Neuronal stem cell (in vitro differentiated cells): ENCODE measurements at regions not wholly inside any gene's neighbourhood (a gene's known extent, or its start where the extent isn't known, plus 50 kb on each side); places are given as distances from the start of the nearest gene placed in this dataset.

Experiments
- DNase-seq: peaks from one replicate; pipeline ENCODE4 v3.0.0-alpha.2; 2013; ENCODE audit warnings: low spot score
- H2AFZ ChIP-seq: one replicate; pipeline ENCODE4 v1.6.1; 2013; ENCODE audit warnings: mild to moderate bottlenecking, low read length, inconsistent platforms
- H2AK5ac ChIP-seq: 2 replicates; pipeline ENCODE4 v1.6.1; 2013; ENCODE audit warnings: low read depth, mild to moderate bottlenecking, inconsistent platforms, low read length, moderate library complexity, mixed read lengths
- H2BK120ac ChIP-seq: 2 replicates; pipeline ENCODE4 v1.6.1; 2013; ENCODE audit warnings: low read depth, mild to moderate bottlenecking, inconsistent platforms, low read length, moderate library complexity, mixed read lengths
- H2BK12ac ChIP-seq: one replicate; pipeline ENCODE4 v1.6.1; 2013; ENCODE audit warnings: low read length, inconsistent platforms
- H2BK15ac ChIP-seq: 2 replicates; pipeline ENCODE4 v1.6.1; 2013; ENCODE audit warnings: mild to moderate bottlenecking, low read length, inconsistent platforms, mixed read lengths
- H2BK5ac ChIP-seq: one replicate; pipeline ENCODE4 v1.6.1; 2013; ENCODE audit warnings: inconsistent platforms, mild to moderate bottlenecking, low read length, moderate library complexity
- H3K14ac ChIP-seq: one replicate; pipeline ENCODE4 v1.6.1; 2013; ENCODE audit warnings: low read length, inconsistent platforms
- H3K18ac ChIP-seq: 2 replicates; pipeline ENCODE4 v1.6.1; 2013; ENCODE audit warnings: low read length, inconsistent platforms
- H3K23ac ChIP-seq: 2 replicates; pipeline ENCODE4 v1.6.1; 2013; ENCODE audit warnings: low read depth, mild to moderate bottlenecking, mixed read lengths, low read length, inconsistent platforms; ENCODE audit not compliant: poor library complexity
- H3K27ac ChIP-seq: replicated peaks from 3 replicates; pipeline ENCODE4 v1.5.1; 2013; ENCODE audit warnings: low read length, inconsistent platforms
- H3K27me3 ChIP-seq, 3 experiments: 2 replicates each; pipeline ENCODE4 v1.6.1; 2013; ENCODE audit warnings: low read length in 3 of 3, mild to moderate bottlenecking in 2 of 3, inconsistent platforms in 1 of 3, low read depth in 1 of 3, mixed read lengths in 1 of 3, moderate library complexity in 1 of 3; ENCODE audit not compliant: control insufficient read depth in 3 of 3, insufficient read depth in 3 of 3
- H3K36me3 ChIP-seq, 2 donors: replicated peaks in 1 of 2; 2 replicates each; pipeline ENCODE4 v1.6.1; 2013; ENCODE audit warnings: low read length in 2 of 2; ENCODE audit not compliant: control insufficient read depth in 2 of 2, insufficient read depth in 2 of 2
- H3K4ac ChIP-seq: 2 replicates; pipeline ENCODE4 v1.6.1; 2013; ENCODE audit warnings: inconsistent platforms, mild to moderate bottlenecking, low read length, moderate library complexity
- H3K4me1 ChIP-seq, 2 donors: 1 replicate in 1 of 2; 2 replicates in 1 of 2; pipeline ENCODE4 v1.6.1; 2013; ENCODE audit warnings: low read length in 2 of 2, low read depth in 1 of 2; ENCODE audit not compliant: control insufficient read depth in 2 of 2, insufficient read depth in 1 of 2
- H3K4me2 ChIP-seq: one replicate; pipeline ENCODE4 v1.6.1; 2013; ENCODE audit warnings: mild to moderate bottlenecking, low read length, inconsistent platforms; ENCODE audit not compliant: insufficient read depth, poor library complexity, severe bottlenecking
- H3K4me3 ChIP-seq, 2 donors: 2 replicates each; pipeline ENCODE4 v1.5.1; 2013; ENCODE audit warnings: low read length in 2 of 2, mild to moderate bottlenecking in 2 of 2, inconsistent platforms in 1 of 2, moderate library complexity in 1 of 2
- H3K79me1 ChIP-seq: one replicate; pipeline ENCODE4 v1.6.1; 2013; ENCODE audit warnings: low read depth, mild to moderate bottlenecking, inconsistent platforms, low read length, moderate library complexity
- H3K9ac ChIP-seq: one replicate; pipeline ENCODE4 v1.6.1; 2013; ENCODE audit warnings: mild to moderate bottlenecking, low read depth, low read length, inconsistent platforms; ENCODE audit not compliant: poor library complexity
- H3K9me3 ChIP-seq, 2 donors: replicated peaks in 1 of 2; 2 replicates each; pipeline versions ENCODE3 to v1.6.1; 2013; ENCODE audit warnings: low read length in 2 of 2, mild to moderate bottlenecking in 2 of 2, inconsistent platforms in 1 of 2, low read depth in 1 of 2, mixed read lengths in 1 of 2, moderate library complexity in 1 of 2; ENCODE audit not compliant: control insufficient read depth in 2 of 2, insufficient read depth in 1 of 2
- H4K8ac ChIP-seq: one replicate; pipeline ENCODE4 v1.6.1; 2013; ENCODE audit warnings: low read depth, mild to moderate bottlenecking, inconsistent platforms, low read length, moderate library complexity
- H4K91ac ChIP-seq: one replicate; pipeline ENCODE4 v1.6.1; 2013; ENCODE audit warnings: low read length, low read depth, mild to moderate bottlenecking, inconsistent platforms; ENCODE audit not compliant: poor library complexity
- WGBS, 2 donors: extraction: QIAGEN DNeasy Blood & Tissue Kit; methylation state at CpG; one replicate each; pipeline ENCODE4 v1.1.7; 2013; ENCODE audit warnings: missing lambda C conversion rate in 2 of 2, mixed read lengths in 1 of 2; ENCODE audit not compliant: insufficient read length in 2 of 2, insufficient replicate concordance in 1 of 2; ENCODE audit errors: extremely low coverage in 2 of 2; 5-methylcytosine and 5-hydroxymethylcytosine counted together

GRCh38 chr5:7980881-7981280 is 111.9 kb downstream of the MTRR start:
- Histone ChIP-seq H3K14ac (no peak overlapping the region), H3K4ac (no peak overlapping the region), H4K8ac (no peak overlapping the region), H3K27ac (no peak overlapping the region), H2BK5ac (no peak overlapping the region), H2BK15ac (no peak overlapping the region), H4K91ac (no peak overlapping the region), H2AFZ (no peak overlapping the region), H3K4me1 (peaks cover 0 to 2% of the 10 kb centered on the region in 2 donors), H2BK120ac (no peak overlapping the region), H3K9me3 (no peaks in the 10 kb centered on the region), H3K9ac (no peak overlapping the region), H2BK12ac (no peak overlapping the region), H3K4me3 (no peak overlapping the region), H3K27me3 (no peaks in the 10 kb centered on the region), H3K79me1 (no peaks in the 10 kb centered on the region), H3K18ac (no peak overlapping the region), H3K36me3 (no peaks in the 10 kb centered on the region), H2AK5ac (no peak overlapping the region), H3K23ac (no peak overlapping the region), H3K4me2 (no peak overlapping the region)
- DNase-seq, result no peak
- no CpG with 5 or more reads among the region's 1 CpG for WGBS, 2 donors

- Histone ChIP-seq H4K8ac (no peak overlapping the region), H3K18ac (peak overlapping the region; percentile 27), H4K91ac (no peak overlapping the region), H3K4ac (peak overlapping the region; percentile 66), H3K4me1 (no peaks in the 10 kb centered on the region), H3K9ac (no peak overlapping the region), H3K36me3 (no peaks in the 10 kb centered on the region), H3K4me2 (no peak overlapping the region), H2AK5ac (no peak overlapping the region), H2BK5ac (no peak overlapping the region), H3K23ac (peak overlapping the region; percentile 35), H3K4me3 (no peak overlapping the region), H2BK15ac (no peak overlapping the region), H2BK12ac (no peak overlapping the region), H3K27me3 (no peaks in the 10 kb centered on the region), H3K27ac (no peak overlapping the region), H2BK120ac (peak overlapping the region; percentile 31), H3K14ac (no peak overlapping the region), H3K9me3 (no peaks in the 10 kb centered on the region), H3K79me1 (no peaks in the 10 kb centered on the region), H2AFZ (peak overlapping the region; percentile 29)
- no CpG with 5 or more reads among the region's 18 CpGs for WGBS, 2 donors
- DNase-seq, result no peak
These were observed 114.5 kb downstream of the MTRR start for GRCh38 chr5:7983433-7983832.

DNA sequence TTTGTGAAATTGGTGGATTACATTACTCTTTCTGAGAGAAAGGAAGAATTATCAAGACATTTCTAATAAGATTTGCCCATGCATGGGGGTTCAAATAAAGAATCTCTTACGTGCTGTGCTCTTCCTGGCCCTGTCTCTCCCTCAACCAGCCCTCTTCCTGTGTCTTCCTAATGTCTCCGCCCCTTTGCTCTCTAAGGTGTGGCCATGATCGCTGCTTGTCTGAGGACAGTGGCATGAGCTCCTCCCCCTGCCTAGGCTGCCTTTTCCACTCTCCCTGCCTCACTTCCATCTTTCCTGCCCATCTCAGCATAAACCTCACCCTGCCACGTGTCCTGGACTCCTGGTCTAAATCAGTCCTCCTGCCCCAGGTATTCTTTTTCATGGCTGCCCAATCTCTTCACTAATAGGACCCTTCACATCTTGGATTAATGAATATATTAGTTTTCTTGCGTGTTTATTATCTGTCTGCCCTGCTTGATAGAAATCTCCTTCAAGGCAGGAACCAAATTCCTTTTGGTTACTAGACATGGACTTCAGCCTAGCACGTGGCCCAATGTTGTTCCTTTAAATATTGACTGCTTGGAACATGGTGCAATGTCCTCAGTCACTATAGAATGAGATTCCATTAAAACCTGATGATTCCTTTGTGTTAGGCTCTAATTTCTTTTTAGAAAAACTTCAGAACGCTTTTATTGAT is 122.3 kb downstream of the MTRR start:
- no peak overlapping the region for H2BK120ac ChIP-seq
- no peak overlapping the region for H3K14ac ChIP-seq
- no peaks in the 10 kb centered on the region for H3K9me3 ChIP-seq
- no peak overlapping the region for H2AFZ ChIP-seq
- no peak overlapping the region for H3K9ac ChIP-seq
- no peak overlapping the region for H4K91ac ChIP-seq
- no peak overlapping the region for H2AK5ac ChIP-seq
- H4K8ac ChIP-seq, result no peak overlapping the region
- no peak overlapping the region for H2BK15ac ChIP-seq
- no peak overlapping the region for H3K4me3 ChIP-seq
- DNase-seq, result no peak
- WGBS, 2 donors, result no CpG with 5 or more reads among the region's 7 CpGs
- H3K4me2 ChIP-seq, result no peak overlapping the region
- H2BK5ac ChIP-seq, result no peak overlapping the region
- peaks cover 0 to 1% of the 10 kb centered on the region in 2 donors for H3K4me1 ChIP-seq
- no peak overlapping the region for H3K18ac ChIP-seq
- H2BK12ac ChIP-seq, result no peak overlapping the region
- no peaks in the 10 kb centered on the region for H3K79me1 ChIP-seq
- no peak overlapping the region for H3K27ac ChIP-seq
- H3K36me3 ChIP-seq, result no peaks in the 10 kb centered on the region
- H3K23ac ChIP-seq, result no peak overlapping the region
- no peak overlapping the region for H3K4ac ChIP-seq
- H3K27me3 ChIP-seq, result peaks cover 0 to 2% (median 0%) of the 10 kb centered on the region in 3 experiments

DNA sequence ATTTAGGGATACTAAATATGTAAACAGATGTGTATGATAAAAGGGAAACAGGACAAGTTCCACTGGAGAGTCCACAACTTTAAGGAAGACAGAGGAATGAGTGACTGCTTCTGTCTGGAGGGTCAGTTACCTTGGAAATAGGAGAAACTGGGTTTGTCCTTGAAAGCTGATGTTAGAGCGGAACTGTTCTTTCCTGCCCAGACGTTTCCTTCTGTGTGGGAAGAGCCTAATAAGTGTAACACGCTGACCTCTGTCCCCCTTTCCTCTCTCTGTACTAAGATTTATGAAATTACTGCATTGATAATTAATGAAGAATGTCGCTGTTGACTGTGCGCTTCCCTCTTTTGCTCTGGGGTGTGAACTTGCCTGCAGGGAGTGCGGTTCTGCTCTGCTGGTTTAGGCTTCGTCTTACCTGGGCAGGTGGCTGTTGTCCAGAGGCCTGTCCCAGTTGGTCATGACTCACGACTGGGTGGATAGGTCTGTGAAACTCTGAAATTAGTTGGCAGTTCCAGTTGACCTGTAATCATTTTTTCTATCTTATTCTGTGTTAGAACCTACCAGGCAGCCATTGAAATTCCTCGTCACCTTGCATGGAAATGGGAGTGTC is 126.8 kb downstream of the MTRR start:
- Histone ChIP-seq H4K91ac (no peak overlapping the region), H2AK5ac (no peak overlapping the region), H3K36me3 (no peaks in the 10 kb centered on the region), H3K9me3 (no peaks in the 10 kb centered on the region), H3K27ac (no peak overlapping the region), H3K23ac (no peak overlapping the region), H2BK15ac (no peak overlapping the region), H3K9ac (no peak overlapping the region), H2BK12ac (no peak overlapping the region), H3K4me3 (no peak overlapping the region), H3K14ac (no peak overlapping the region), H2AFZ (no peak overlapping the region), H2BK120ac (no peak overlapping the region), H2BK5ac (no peak overlapping the region), H3K27me3 (peaks cover 0 to 3% (median 0%) of the 10 kb centered on the region in 3 experiments), H3K4ac (no peak overlapping the region), H3K4me1 (peaks cover 0 to 1% of the 10 kb centered on the region in 2 donors), H3K18ac (no peak overlapping the region), H4K8ac (no peak overlapping the region), H3K4me2 (no peak overlapping the region), H3K79me1 (no peaks in the 10 kb centered on the region)
- WGBS, 2 donors, result no CpG with 5 or more reads among the region's 9 CpGs
- no peak for DNase-seq
